ENCODE measurements at regions not wholly inside any gene's neighbourhood (a gene's known extent, or its start where the extent isn't known, plus 50 kb on each side); places are given as distances from the start of the nearest gene placed in this dataset.

GRCh38 chr6:111940801-111941200, 67.5 kb upstream of the FYN start:
- H3K79me2 ChIP-seq (ENCODE audit: insufficient read depth, low read length), result no peaks in the 10 kb centered on the region; the same call in 1 of the 2 replicates

More at GRCh38 chr6:111940801-111941200, 67.5 kb upstream of the FYN start:
- Histone ChIP-seq H3K56ac (ENCODE audit: insufficient read length, low read depth, low read length) (no peak overlapping the region), H3K23ac (ENCODE audit: insufficient read length, low read depth, low read length) (no peak overlapping the region), H2BK15ac (ENCODE audit: low read depth, low read length) (no peak overlapping the region), H4K5ac (ENCODE audit: insufficient read length, low read depth, low read length) (no peak overlapping the region), H3K4me1 (ENCODE audit: insufficient read depth, low read length) (no peaks in the 10 kb centered on the region), H3K4me2 (ENCODE audit: insufficient read depth, insufficient read length, low read length) (no peak overlapping the region), H3K27ac (ENCODE audit: insufficient read length, low read depth, low read length) (no peak overlapping the region), H3K4ac (ENCODE audit: low read depth, low read length) (no peak overlapping the region), H3K9me3 (ENCODE audit: control insufficient read depth, low read depth, low read length) (no peaks in the 10 kb centered on the region), H3T11ph (ENCODE audit: low read length) (no peak overlapping the region), H3K79me1 (ENCODE audit: insufficient read depth, low read depth, low read length, poor library complexity, severe bottlenecking) (no peaks in the 10 kb centered on the region), H3K27me3 (ENCODE audit: insufficient read depth, low read length) (no peaks in the 10 kb centered on the region), H2AFZ (ENCODE audit: low read length) (no peak overlapping the region), H4K8ac (replicated peaks; ENCODE audit: insufficient read length, low read depth, low read length) (no peak overlapping the region), H3K18ac (ENCODE audit: insufficient read length, low read depth, low read length) (no peak overlapping the region), H2BK5ac (ENCODE audit: insufficient read length, low read length) (no peak overlapping the region), H4K91ac (ENCODE audit: insufficient read length, low read depth, low read length) (no peak overlapping the region), H3K23me2 (ENCODE audit: insufficient read length, low read depth, low read length, poor library complexity, severe bottlenecking) (no peaks in the 10 kb centered on the region), H2BK20ac (ENCODE audit: low read depth, low read length, poor library complexity, severe bottlenecking) (no peak overlapping the region), H3K9ac (ENCODE audit: extremely low read depth, insufficient read length, low read length) (no peak overlapping the region), H2BK120ac (ENCODE audit: low read depth, low read length, poor library complexity, severe bottlenecking) (no peak overlapping the region), H2AK5ac (ENCODE audit: insufficient read length, low read length) (no peak overlapping the region), H3K14ac (ENCODE audit: insufficient read depth, low read length) (no peak overlapping the region), H2BK12ac (ENCODE audit: insufficient read length, low read depth, low read length) (no peak overlapping the region), H4K20me1 (ENCODE audit: control insufficient read depth, insufficient read depth, insufficient read length) (no peaks in the 10 kb centered on the region)
- Mint-ChIP-seq H3K27ac (no peak overlapping the region), H3K9me3 (peaks cover 7 to 8% of the 10 kb centered on the region in 2 experiments), H3K36me3 (ENCODE audit: insufficient read depth in 1 of 3, low read depth in 3 of 3) (peaks cover 4 to 12% (median 6%) of the 10 kb centered on the region in 3 experiments; a peak in 5 of 7 replicates), H3K4me3 (no peak overlapping the region), H3K4me1 (peaks cover 10 to 14% of the 10 kb centered on the region in 2 experiments), H3K27me3 (ENCODE audit: low read depth) (no peaks in the 10 kb centered on the region)
- TF ChIP-seq CTCF (conservative IDR thresholded peaks at IDR 0.05), result no peak
- no peak for DNase-seq

Data from H9 (cell line).